ENCODE measurements at regions not wholly inside any gene's neighbourhood (a gene's known extent, or its start where the extent isn't known, plus 50 kb on each side); places are given as distances from the start of the nearest gene placed in this dataset.

- H3K4me2 ChIP-seq (ENCODE audit: extremely low read depth, insufficient read depth, low read length), result no peak overlapping the region
- H3K36me3 ChIP-seq (ENCODE audit: control insufficient read depth, insufficient read depth, low read length), result no peaks in the 10 kb centered on the region
- DNase-seq (ENCODE audit: low read depth in 2 of 2), result no peak
- no peaks in the 10 kb centered on the region for H3K27me3 ChIP-seq (ENCODE audit: control insufficient read depth, insufficient read depth, low read length)
- no peak overlapping the region for H3K27ac ChIP-seq (ENCODE audit: insufficient read depth, low read length)
- no peaks in the 10 kb centered on the region for H3K9me3 ChIP-seq (ENCODE audit: control insufficient read depth, insufficient read depth, low read depth, low read length)
- TF ChIP-seq EZH2 (IDR thresholded peaks at IDR 0.05; ENCODE audit: low read length, missing control alignments) (no peak), CTCF (conservative IDR thresholded peaks at IDR 0.05 in 1 of 2, IDR thresholded peaks at IDR 0.05 in 1 of 2; ENCODE audit: low read depth in 1 of 2, low read length in 2 of 2) (no peak)
- H3K9ac ChIP-seq (ENCODE audit: insufficient read depth, low read length), result no peak overlapping the region
- H4K20me1 ChIP-seq (ENCODE audit: control insufficient read depth, extremely low read depth, insufficient read depth, low read length), result no peaks in the 10 kb centered on the region
- H3K4me1 ChIP-seq (ENCODE audit: control insufficient read depth, extremely low read depth, insufficient read depth, low read length), result no peaks in the 10 kb centered on the region
- no peak overlapping the region for H3K4me3 ChIP-seq (replicated peaks in 1 of 4; ENCODE audit: control extremely low read depth in 1 of 4, insufficient read depth in 1 of 4, low read depth in 3 of 4, low read length in 4 of 4)
- no peak overlapping the region for H2AFZ ChIP-seq (ENCODE audit: low read length)
- no peaks in the 10 kb centered on the region for H3K79me2 ChIP-seq (ENCODE audit: control insufficient read depth, insufficient read depth, low read length)
These were observed 85.1 kb downstream of the ARL4C start for GRCh38 chr2:234411793-234412192.

- Histone ChIP-seq H3K27ac (ENCODE audit: insufficient read depth, low read length) (no peak overlapping the region), H3K4me3 (replicated peaks in 1 of 4; ENCODE audit: control extremely low read depth in 1 of 4, insufficient read depth in 1 of 4, low read depth in 3 of 4, low read length in 4 of 4) (no peak overlapping the region)
These were observed 86.4 kb downstream of the ARL4C start for GRCh38 chr2:234410526-234410925.

GRCh38 chr2:234409590-234409989 lies 87.3 kb downstream of the ARL4C start:
- no peak for TF ChIP-seq CTCF (conservative IDR thresholded peaks at IDR 0.05 in 1 of 2, IDR thresholded peaks at IDR 0.05 in 1 of 2; ENCODE audit: low read depth in 1 of 2, low read length in 2 of 2)
- no peak for TF ChIP-seq EZH2 (IDR thresholded peaks at IDR 0.05; ENCODE audit: low read length, missing control alignments)
- Histone ChIP-seq H3K9me3 (ENCODE audit: control insufficient read depth, insufficient read depth, low read depth, low read length) (no peaks in the 10 kb centered on the region), H3K9ac (ENCODE audit: insufficient read depth, low read length) (no peak overlapping the region), H2AFZ (ENCODE audit: low read length) (no peak overlapping the region), H3K4me1 (ENCODE audit: control insufficient read depth, extremely low read depth, insufficient read depth, low read length) (no peaks in the 10 kb centered on the region), H3K4me2 (ENCODE audit: extremely low read depth, insufficient read depth, low read length) (no peak overlapping the region), H3K79me2 (ENCODE audit: control insufficient read depth, insufficient read depth, low read length) (no peaks in the 10 kb centered on the region), H3K4me3 (replicated peaks in 1 of 4; ENCODE audit: control extremely low read depth in 1 of 4, insufficient read depth in 1 of 4, low read depth in 3 of 4, low read length in 4 of 4) (no peak overlapping the region), H3K27ac (ENCODE audit: insufficient read depth, low read length) (no peak overlapping the region), H3K36me3 (ENCODE audit: control insufficient read depth, insufficient read depth, low read length) (no peaks in the 10 kb centered on the region), H4K20me1 (ENCODE audit: control insufficient read depth, extremely low read depth, insufficient read depth, low read length) (no peaks in the 10 kb centered on the region), H3K27me3 (ENCODE audit: control insufficient read depth, insufficient read depth, low read length) (no peaks in the 10 kb centered on the region)
- no peak for DNase-seq (ENCODE audit: low read depth in 2 of 2)

More at GRCh38 chr2:234410526-234410925, 86.4 kb downstream of the ARL4C start:
- no peaks in the 10 kb centered on the region for H3K9me3 ChIP-seq (ENCODE audit: control insufficient read depth, insufficient read depth, low read depth, low read length)
- H3K36me3 ChIP-seq (ENCODE audit: control insufficient read depth, insufficient read depth, low read length), result no peaks in the 10 kb centered on the region
- H3K27me3 ChIP-seq (ENCODE audit: control insufficient read depth, insufficient read depth, low read length), result no peaks in the 10 kb centered on the region
- H3K4me1 ChIP-seq (ENCODE audit: control insufficient read depth, extremely low read depth, insufficient read depth, low read length), result no peaks in the 10 kb centered on the region
- H3K9ac ChIP-seq (ENCODE audit: insufficient read depth, low read length), result no peak overlapping the region
- no peaks in the 10 kb centered on the region for H3K79me2 ChIP-seq (ENCODE audit: control insufficient read depth, insufficient read depth, low read length)
- no peak for DNase-seq (ENCODE audit: low read depth in 2 of 2)
- H4K20me1 ChIP-seq (ENCODE audit: control insufficient read depth, extremely low read depth, insufficient read depth, low read length), result no peaks in the 10 kb centered on the region
- H2AFZ ChIP-seq (ENCODE audit: low read length), result no peak overlapping the region
- no peak overlapping the region for H3K4me2 ChIP-seq (ENCODE audit: extremely low read depth, insufficient read depth, low read length)
- no peak for TF ChIP-seq EZH2 (IDR thresholded peaks at IDR 0.05; ENCODE audit: low read length, missing control alignments)
- TF ChIP-seq CTCF (conservative IDR thresholded peaks at IDR 0.05 in 1 of 2, IDR thresholded peaks at IDR 0.05 in 1 of 2; ENCODE audit: low read depth in 1 of 2, low read length in 2 of 2), result no peak

Measured in fibroblast of lung (primary cell).